OCI-LY7 (cell line): ENCODE measurements at regions not wholly inside any gene's neighbourhood (a gene's known extent, or its start where the extent isn't known, plus 50 kb on each side); places are given as distances from the start of the nearest gene placed in this dataset.
"Not testable (repeated sequence)": the region's sequence is repeated elsewhere in the genome, so short reads cannot be mapped to it uniquely, and the experiment has no call there.

Experiments
- BruUV-seq: library from RNA; stranded (reverse); fragments of 400-500 nt; replicated peaks from 2 replicates; lab custom pipeline; 2021; lab: Mats Ljungman, UMichigan
- CTCF ChIA-PET: fragments of 300-600 bp; sonication (Branson Sonifier 250); formaldehyde crosslinking; loops from one replicate; lab custom pipeline; 2022; ENCODE audit warnings: antibody characterized with exemption; ENCODE audit not compliant: unreplicated experiment; lab: Charles Lee
- POLR2A ChIA-PET: fragments of 300-600 bp; sonication (Branson Sonifier 250); formaldehyde crosslinking; loops from one replicate; lab custom pipeline; 2022; ENCODE audit warnings: antibody characterized with exemption; lab: Charles Lee
- DNase-seq: peaks from one replicate; pipeline ENCODE4 v3.0.0-alpha.2; 2015; ENCODE audit warnings: low spot score
- H2AFZ ChIP-seq: fragments of 200-600 bp; sonication (generic), shearing (Covaris generic); 2 replicates; pipeline ENCODE4 v1.6.1; 2014; ENCODE audit warnings: mild to moderate bottlenecking, antibody characterized with exemption, low read length, moderate library complexity
- H3K27ac ChIP-seq: fragments of 200-600 bp; sonication (generic); 2 replicates; pipeline ENCODE4 v1.5.1; 2014; ENCODE audit warnings: mixed run types, low read depth, mild to moderate bottlenecking, moderate library complexity, low read length, inconsistent platforms; ENCODE audit not compliant: poor library complexity, severe bottlenecking
- H3K36me3 ChIP-seq: fragments of 200-600 bp; sonication (generic); 2 replicates; pipeline ENCODE4 v1.6.1; 2014; ENCODE audit warnings: mild to moderate bottlenecking, antibody characterized with exemption, low read length, moderate library complexity, mixed read lengths; ENCODE audit not compliant: insufficient read depth
- H3K4me1 ChIP-seq: fragments of 200-600 bp; sonication (generic); 2 replicates; pipeline ENCODE4 v1.5.1; 2014; ENCODE audit warnings: mild to moderate bottlenecking, low read length; ENCODE audit not compliant: insufficient read depth, poor library complexity, severe bottlenecking
- H3K4me2 ChIP-seq: fragments of 200-600 bp; sonication (generic); 2 replicates; pipeline ENCODE4 v1.6.1; 2014; ENCODE audit warnings: mild to moderate bottlenecking, low read length
- H3K4me3 ChIP-seq: fragments of 200-600 bp; sonication (generic); 2 replicates; pipeline ENCODE4 v1.5.1; 2014; ENCODE audit warnings: mild to moderate bottlenecking, low read depth, low read length; ENCODE audit not compliant: poor library complexity, severe bottlenecking
- H3K79me2 ChIP-seq: fragments of 200-600 bp; sonication (generic); 2 replicates; pipeline ENCODE4 v1.6.1; 2016; ENCODE audit warnings: low read depth, mild to moderate bottlenecking, low read length, moderate library complexity, mixed read lengths; ENCODE audit not compliant: insufficient read depth
- H3K9me2 ChIP-seq: fragments of 200-600 bp; sonication (generic); 2 replicates; pipeline ENCODE4 v1.6.1; 2016; ENCODE audit warnings: mild to moderate bottlenecking, low read length, mixed read lengths; ENCODE audit not compliant: insufficient read depth
- H3K9me3 ChIP-seq: fragments of 200-600 bp; sonication (generic); 2 replicates; pipeline ENCODE4 v1.6.1; 2014; ENCODE audit warnings: mild to moderate bottlenecking, mixed run types, low read length, mixed read lengths
- H4K20me1 ChIP-seq: fragments of 200-600 bp; sonication (generic); 2 replicates; pipeline ENCODE4 v1.6.1; 2014; ENCODE audit warnings: mild to moderate bottlenecking, antibody characterized with exemption, low read length, moderate library complexity, mixed read lengths; ENCODE audit not compliant: insufficient read depth
- EZH2phosphoT487 ChIP-seq: fragments of 200-600 bp; sonication (generic); IDR thresholded peaks from 2 replicates; pipeline ENCODE4 v1.6.1; 2018; ENCODE audit warnings: low read depth, borderline replicate concordance, mild to moderate bottlenecking, mixed run types, antibody characterized with exemption, low read length, moderate library complexity, mixed read lengths
- intact Hi-C: fragments of 100-400 bp; cut with micrococcal nuclease; formaldehyde crosslinking; loops from one replicate; pipeline ENCODE4 v1.10.0; 2022; ENCODE audit not compliant: unreplicated experiment
- TF ChIP-seq, protein P1 (sequence below): fragments of 200-600 bp; sonication (generic); conservative IDR thresholded peaks from 2 replicates; pipeline ENCODE4 v1.5.1; 2014; ENCODE audit warnings: mild to moderate bottlenecking, antibody characterized with exemption, low read length, moderate library complexity, mixed read lengths

DNA sequence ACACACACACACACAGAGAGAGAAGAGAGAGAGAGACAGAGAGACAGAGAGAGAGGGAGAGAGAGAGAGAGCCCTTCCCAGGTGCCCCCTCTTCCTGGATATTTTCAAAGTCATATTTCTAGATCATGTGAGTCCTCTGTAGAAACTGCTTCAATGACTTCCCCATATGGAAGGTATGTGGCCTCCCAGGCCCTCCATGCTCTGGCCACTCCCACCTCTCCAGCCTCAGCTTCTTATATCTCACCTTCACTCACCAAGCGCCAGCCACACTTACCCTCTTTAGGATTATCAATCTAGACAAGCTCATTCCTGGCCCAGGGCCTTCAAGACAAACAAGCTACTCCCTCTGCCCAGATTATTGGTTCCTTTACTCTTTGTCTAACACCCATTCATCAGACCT is 259.7 kb downstream of the MTERF1 start:
- DNase-seq: no peak
- CTCF ChIA-PET: interaction anchor here (0.6 kb wide), 1 partner anchor 530 kb away, joined by 3 read pairs; no protein-coding TSS in a partner anchor
- Histone ChIP-seq H3K4me1 (no peaks in the 10 kb centered on the region), H3K4me2 (no peak overlapping the region), H3K79me2 (no peaks in the 10 kb centered on the region), H3K36me3 (no peaks in the 10 kb centered on the region), H3K27ac (no peak overlapping the region), H4K20me1 (no peaks in the 10 kb centered on the region), H3K9me2 (no peaks in the 10 kb centered on the region), H3K9me3 (no peaks in the 10 kb centered on the region), H2AFZ (no peak overlapping the region), H3K4me3 (no peak overlapping the region)
- TF ChIP-seq EZH2phosphoT487: no peak
- TF ChIP-seq, protein P1, sequence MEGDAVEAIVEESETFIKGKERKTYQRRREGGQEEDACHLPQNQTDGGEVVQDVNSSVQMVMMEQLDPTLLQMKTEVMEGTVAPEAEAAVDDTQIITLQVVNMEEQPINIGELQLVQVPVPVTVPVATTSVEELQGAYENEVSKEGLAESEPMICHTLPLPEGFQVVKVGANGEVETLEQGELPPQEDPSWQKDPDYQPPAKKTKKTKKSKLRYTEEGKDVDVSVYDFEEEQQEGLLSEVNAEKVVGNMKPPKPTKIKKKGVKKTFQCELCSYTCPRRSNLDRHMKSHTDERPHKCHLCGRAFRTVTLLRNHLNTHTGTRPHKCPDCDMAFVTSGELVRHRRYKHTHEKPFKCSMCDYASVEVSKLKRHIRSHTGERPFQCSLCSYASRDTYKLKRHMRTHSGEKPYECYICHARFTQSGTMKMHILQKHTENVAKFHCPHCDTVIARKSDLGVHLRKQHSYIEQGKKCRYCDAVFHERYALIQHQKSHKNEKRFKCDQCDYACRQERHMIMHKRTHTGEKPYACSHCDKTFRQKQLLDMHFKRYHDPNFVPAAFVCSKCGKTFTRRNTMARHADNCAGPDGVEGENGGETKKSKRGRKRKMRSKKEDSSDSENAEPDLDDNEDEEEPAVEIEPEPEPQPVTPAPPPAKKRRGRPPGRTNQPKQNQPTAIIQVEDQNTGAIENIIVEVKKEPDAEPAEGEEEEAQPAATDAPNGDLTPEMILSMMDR: no peak
- BruUV-seq: no TSS peak
- intact Hi-C loops: no loop called here
- POLR2A ChIA-PET: interaction anchor here (0.6 kb wide), 1 partner anchor 958 kb away, joined by 3 read pairs; no protein-coding TSS in a partner anchor

DNA sequence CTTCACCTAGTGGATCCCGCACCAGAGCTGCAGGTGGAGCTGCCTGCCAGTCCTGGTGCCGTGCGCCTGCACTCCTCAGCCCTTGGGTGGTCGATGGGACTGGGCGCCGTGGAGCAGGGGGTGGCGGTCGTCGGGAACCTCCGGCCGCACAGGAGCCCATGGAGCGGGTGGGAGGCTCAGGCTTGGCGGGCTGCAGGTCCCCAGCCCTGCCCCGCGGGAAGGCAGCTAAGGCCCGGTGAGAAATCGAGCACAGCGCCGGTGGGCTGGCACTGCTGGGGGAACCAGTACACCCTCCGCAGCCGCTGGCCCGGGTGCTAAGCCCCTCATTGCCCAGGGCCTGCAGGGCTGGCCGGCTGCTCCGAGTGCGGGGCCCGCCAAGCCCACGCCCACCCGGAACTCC is 253.2 kb downstream of the MTERF1 start:
- H3K4me3 ChIP-seq, H3K36me3 ChIP-seq, H3K4me1 ChIP-seq, H4K20me1 ChIP-seq, intact Hi-C loops, H3K9me2 ChIP-seq, CTCF ChIA-PET, H3K4me2 ChIP-seq, H3K9me3 ChIP-seq, BruUV-seq, DNase-seq, H3K79me2 ChIP-seq, POLR2A ChIA-PET, H3K27ac ChIP-seq, H2AFZ ChIP-seq: not testable (repeated sequence)

DNA sequence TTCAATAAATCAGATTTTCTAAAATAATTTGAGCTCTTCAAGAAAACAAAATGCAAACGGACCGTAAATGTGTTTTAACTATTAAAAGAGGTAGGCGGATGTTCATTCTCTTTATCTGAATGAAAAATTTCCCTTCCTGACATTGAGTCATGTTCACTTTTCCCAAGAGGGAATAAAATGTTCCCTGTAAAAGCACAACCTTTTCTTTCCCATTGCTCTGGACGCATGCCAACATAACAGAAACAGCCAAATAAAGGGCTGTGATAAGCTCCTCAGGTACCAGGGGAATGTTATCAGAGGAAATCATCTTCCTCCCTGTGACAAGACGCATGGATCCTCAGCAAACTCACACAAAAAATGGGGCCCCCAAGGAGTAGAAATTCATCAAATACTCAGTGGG is 251.8 kb downstream of the MTERF1 start:
- Histone ChIP-seq H2AFZ (no peak overlapping the region), H3K36me3 (no peaks in the 10 kb centered on the region), H3K4me3 (no peak overlapping the region), H3K9me2 (no peaks in the 10 kb centered on the region), H3K4me2 (no peak overlapping the region), H3K27ac (no peak overlapping the region), H3K9me3 (no peaks in the 10 kb centered on the region), H3K4me1 (no peaks in the 10 kb centered on the region), H3K79me2 (no peaks in the 10 kb centered on the region), H4K20me1 (no peaks in the 10 kb centered on the region)
- CTCF ChIA-PET: no interaction called here
- no TSS peak for BruUV-seq
- TF ChIP-seq EZH2phosphoT487: no peak
- TF ChIP-seq, protein P1: no peak
- POLR2A ChIA-PET: interaction anchor here (0.6 kb wide), 1 partner anchor 331 kb away, joined by 3 read pairs; no protein-coding TSS in a partner anchor
- intact Hi-C loops: no loop called here
- DNase-seq: no peak
